Upper lobe of left lung (tissue), 6 donors: ENCODE measurements at regions not wholly inside any gene's neighbourhood (a gene's known extent, or its start where the extent isn't known, plus 50 kb on each side); places are given as distances from the start of the nearest gene placed in this dataset.

ENCODE experiments used
- ATAC-seq, 2 donors: fragments of 200-7000 bp; cut with Tn5 transposase; one replicate each; pipeline ENCODE4 v1.9.1; 2022; ENCODE audit warnings: mild to moderate bottlenecking in 2 of 2, moderate library complexity in 2 of 2; ENCODE audit not compliant: low FRiP score in 2 of 2
- DNase-seq, 2 donors: peaks; one replicate each; pipeline ENCODE4 v3.0.0-alpha.2; 2019 to 2020
- H3K27ac ChIP-seq, 4 donors: fragments of 200-600 bp; sonication (generic); one replicate each; pipeline ENCODE4 v1.5.1; 2016 to 2019
- H3K27me3 ChIP-seq, 4 donors: fragments of 200-600 bp; sonication (generic); one replicate each; pipeline ENCODE4 v1.5.1; 2017 to 2019
- H3K36me3 ChIP-seq, 4 donors: fragments of 200-600 bp; sonication (generic); one replicate each; pipeline ENCODE4 v1.5.1; 2016 to 2019
- H3K4me1 ChIP-seq, 4 donors: fragments of 200-600 bp; sonication (generic); one replicate each; pipeline ENCODE4 v1.5.1; 2018 to 2019
- H3K4me3 ChIP-seq, 4 donors: fragments of 200-600 bp; sonication (generic); one replicate each; pipeline ENCODE4 v1.5.1; 2017 to 2019; ENCODE audit warnings: mild to moderate bottlenecking in 2 of 4, moderate library complexity in 1 of 4
- H3K9me3 ChIP-seq, 4 donors: fragments of 200-600 bp; sonication (generic); one replicate each; pipeline ENCODE4 v1.5.1; 2018 to 2019
- CTCF ChIP-seq, 6 experiments: fragments of 450-650 bp in 4 of 6; fragments of 200-600 bp in 2 of 6; sonication (generic) in 2 of 6; IDR thresholded peaks; one replicate each; pipeline ENCODE4 v1.5.1; 2016 to 2019; ENCODE audit warnings: antibody characterized with exemption in 6 of 6
- EP300 ChIP-seq, 4 donors: sonication (generic); formaldehyde crosslinking; IDR thresholded peaks; one replicate each; pipeline ENCODE4 v1.5.1; 2017; ENCODE audit warnings: antibody characterized with exemption in 4 of 4, control low read depth in 2 of 4
- POLR2A ChIP-seq, 4 donors: fragments of 450-650 bp; IDR thresholded peaks; one replicate each; pipeline ENCODE4 v1.5.1; 2016 to 2017; ENCODE audit warnings: antibody characterized with exemption in 4 of 4, mild to moderate bottlenecking in 2 of 4
- POLR2AphosphoS5 ChIP-seq, 2 donors: sonication (generic); formaldehyde crosslinking; IDR thresholded peaks; one replicate each; pipeline ENCODE4 v1.5.1; 2017; ENCODE audit warnings: antibody characterized with exemption in 2 of 2
- WGBS, 2 donors: methylation state at CpG; one replicate each; pipeline ENCODE4 v1.1.5; 2017 to 2018; 5-methylcytosine and 5-hydroxymethylcytosine counted together
- donor health status: DM: no; HTN: no; CAD: no; lungs with moderate emphysema.
- donor health status: DM: no; HTN: yes; CAD: no; lungs with severe emphysema.

- no peak for DNase-seq
- no peaks in the 10 kb centered on the region for H3K36me3 ChIP-seq
- no peak for ATAC-seq
- no peak overlapping the region for H3K27ac ChIP-seq
- TF ChIP-seq CTCF (IDR thresholded peaks at IDR 0.05): peak in 1 of 6 experiments; percentile 5
- no peak for TF ChIP-seq POLR2A (IDR thresholded peaks at IDR 0.05)
- WGBS, 2 donors: 41 to 54% methylated on average over 10 of the region's 10 CpGs
- no peak overlapping the region for H3K4me3 ChIP-seq
- peaks cover 0 to 6% (median 0%) of the 10 kb centered on the region in 4 donors for H3K27me3 ChIP-seq
- no peaks in the 10 kb centered on the region for H3K4me1 ChIP-seq
- no peaks in the 10 kb centered on the region for H3K9me3 ChIP-seq
Observed at GRCh38 chr1:5481889-5482288, 510.3 kb downstream of the NPHP4 start.

GRCh38 chr1:5480906-5481305 is 511.3 kb downstream of the NPHP4 start:
- 87 to 89% methylated on average over 9 to 10 of the region's 10 CpGs for WGBS, 2 donors
- Histone ChIP-seq H3K27ac (no peak overlapping the region), H3K9me3 (no peaks in the 10 kb centered on the region), H3K4me1 (no peaks in the 10 kb centered on the region), H3K36me3 (no peaks in the 10 kb centered on the region), H3K27me3 (peaks cover 0 to 4% (median 0%) of the 10 kb centered on the region in 4 donors), H3K4me3 (no peak overlapping the region)
- no peak for TF ChIP-seq EP300 (IDR thresholded peaks at IDR 0.05)
- no peak for TF ChIP-seq CTCF (IDR thresholded peaks at IDR 0.05)
- TF ChIP-seq POLR2AphosphoS5 (IDR thresholded peaks at IDR 0.05): no peak
- no peak for TF ChIP-seq POLR2A (IDR thresholded peaks at IDR 0.05)
- DNase-seq (no peak), ATAC-seq (no peak)

GRCh38 chr1:5479876-5480646 is 512.2 kb downstream of the NPHP4 start:
- DNase-seq (peak in 1 of 2 donors; percentile 63), ATAC-seq (no peak)
- Histone ChIP-seq H3K9me3 (no peaks in the 10 kb centered on the region), H3K4me3 (no peak overlapping the region), H3K27me3 (no peaks in the 10 kb centered on the region), H3K27ac (no peak overlapping the region), H3K36me3 (no peaks in the 10 kb centered on the region), H3K4me1 (no peaks in the 10 kb centered on the region)
- TF ChIP-seq EP300 (IDR thresholded peaks at IDR 0.05) (no peak), POLR2A (IDR thresholded peaks at IDR 0.05) (no peak), CTCF (IDR thresholded peaks at IDR 0.05) (no peak), POLR2AphosphoS5 (IDR thresholded peaks at IDR 0.05) (no peak)
- WGBS, 2 donors: 81 to 89% methylated on average over 20 to 28 of the region's 28 CpGs

- 65 to 70% methylated on average over 8 to 9 of the region's 9 CpGs for WGBS, 2 donors
- Histone ChIP-seq H3K9me3 (no peaks in the 10 kb centered on the region), H3K27me3 (no peaks in the 10 kb centered on the region), H3K4me1 (no peaks in the 10 kb centered on the region), H3K27ac (no peak overlapping the region), H3K36me3 (no peaks in the 10 kb centered on the region), H3K4me3 (no peak overlapping the region)
- no peak for ATAC-seq
- TF ChIP-seq EP300 (IDR thresholded peaks at IDR 0.05) (no peak), CTCF (IDR thresholded peaks at IDR 0.05) (no peak), POLR2A (IDR thresholded peaks at IDR 0.05) (no peak), POLR2AphosphoS5 (IDR thresholded peaks at IDR 0.05) (no peak)
- DNase-seq: no peak
Observed at GRCh38 chr1:5478961-5479360, 513.3 kb downstream of the NPHP4 start.

GRCh38 chr1:5478156-5478695 is 514.0 kb downstream of the NPHP4 start:
- Histone ChIP-seq H3K27ac (no peak overlapping the region), H3K4me3 (no peak overlapping the region), H3K36me3 (no peaks in the 10 kb centered on the region), H3K4me1 (no peaks in the 10 kb centered on the region), H3K9me3 (no peaks in the 10 kb centered on the region), H3K27me3 (no peaks in the 10 kb centered on the region)
- 61 to 83% methylated on average over 6 of the region's 6 CpGs for WGBS, 2 donors
- DNase-seq (no peak), ATAC-seq (no peak)
- no peak for TF ChIP-seq EP300 (IDR thresholded peaks at IDR 0.05)
- TF ChIP-seq POLR2AphosphoS5 (IDR thresholded peaks at IDR 0.05): no peak
- no peak for TF ChIP-seq CTCF (IDR thresholded peaks at IDR 0.05)
- TF ChIP-seq POLR2A (IDR thresholded peaks at IDR 0.05): no peak
